ENCODE measurements at regions not wholly inside any gene's neighbourhood (a gene's known extent, or its start where the extent isn't known, plus 50 kb on each side); places are given as distances from the start of the nearest gene placed in this dataset.
"Not testable (repeated sequence)": the region's sequence is repeated elsewhere in the genome, so short reads cannot be mapped to it uniquely, and the experiment has no call there.

DNA sequence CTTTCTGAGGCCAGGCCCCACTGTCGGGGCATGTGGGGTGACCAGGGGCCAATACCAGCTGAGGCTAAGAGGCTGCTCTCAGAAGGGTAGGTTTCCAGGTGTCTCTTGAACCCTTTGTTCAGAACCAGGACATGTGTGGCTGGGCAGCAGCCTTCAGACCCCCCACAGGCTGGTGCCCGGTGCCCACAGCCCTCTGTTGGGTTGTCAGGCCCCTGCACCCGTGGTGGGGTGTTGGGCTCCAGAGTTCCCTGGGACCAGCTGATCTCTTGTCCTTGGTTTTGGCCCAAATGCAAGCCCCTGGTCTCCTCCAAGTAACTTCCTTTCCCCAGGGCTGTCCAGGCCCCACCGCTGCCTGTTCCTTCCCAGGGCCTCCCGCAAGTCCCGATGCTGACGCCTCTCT lies 226.0 kb downstream of the TMEM121 start:
- TF ChIP-seq POLR2AphosphoS5, POLR2A, TAF1 (IDR thresholded peaks at IDR 0.05; ENCODE audit: low read depth, low read length): not testable (repeated sequence)
